ENCODE measurements at regions not wholly inside any gene's neighbourhood (a gene's known extent, or its start where the extent isn't known, plus 50 kb on each side); places are given as distances from the start of the nearest gene placed in this dataset.

DNA sequence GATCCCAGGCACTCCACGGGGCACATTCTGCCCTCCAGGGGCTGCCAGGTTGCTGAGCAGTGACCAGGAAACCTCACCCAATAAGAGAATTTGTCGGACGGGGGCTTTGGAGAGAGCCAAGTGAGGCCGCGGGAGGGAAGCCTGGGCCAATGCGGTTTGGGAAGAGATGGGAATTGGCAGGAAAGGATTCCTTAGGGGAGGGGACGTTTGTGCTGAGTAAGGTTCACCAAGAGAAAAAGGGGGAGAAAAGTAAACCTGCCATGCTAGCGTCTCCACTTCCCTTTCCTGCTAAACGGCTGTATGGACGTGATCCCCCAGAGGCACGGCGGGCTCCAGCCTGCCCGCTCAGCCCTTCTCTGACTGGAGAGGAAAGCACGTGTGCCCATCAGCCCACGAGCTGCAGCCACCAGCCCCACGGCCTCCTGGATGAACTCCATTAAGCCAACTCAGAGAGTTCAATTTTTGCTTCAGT, 194.4 kb upstream of the ID2 start:
- no peak for DNase-seq (ENCODE audit: low read depth, low spot score)
- POLR2A ChIA-PET = no interaction called here
- H3K4me3 ChIP-seq (ENCODE audit: low read depth, low read length) = no peak overlapping the region
- CTCF ChIA-PET = no interaction called here
- TF ChIP-seq, protein P1, sequence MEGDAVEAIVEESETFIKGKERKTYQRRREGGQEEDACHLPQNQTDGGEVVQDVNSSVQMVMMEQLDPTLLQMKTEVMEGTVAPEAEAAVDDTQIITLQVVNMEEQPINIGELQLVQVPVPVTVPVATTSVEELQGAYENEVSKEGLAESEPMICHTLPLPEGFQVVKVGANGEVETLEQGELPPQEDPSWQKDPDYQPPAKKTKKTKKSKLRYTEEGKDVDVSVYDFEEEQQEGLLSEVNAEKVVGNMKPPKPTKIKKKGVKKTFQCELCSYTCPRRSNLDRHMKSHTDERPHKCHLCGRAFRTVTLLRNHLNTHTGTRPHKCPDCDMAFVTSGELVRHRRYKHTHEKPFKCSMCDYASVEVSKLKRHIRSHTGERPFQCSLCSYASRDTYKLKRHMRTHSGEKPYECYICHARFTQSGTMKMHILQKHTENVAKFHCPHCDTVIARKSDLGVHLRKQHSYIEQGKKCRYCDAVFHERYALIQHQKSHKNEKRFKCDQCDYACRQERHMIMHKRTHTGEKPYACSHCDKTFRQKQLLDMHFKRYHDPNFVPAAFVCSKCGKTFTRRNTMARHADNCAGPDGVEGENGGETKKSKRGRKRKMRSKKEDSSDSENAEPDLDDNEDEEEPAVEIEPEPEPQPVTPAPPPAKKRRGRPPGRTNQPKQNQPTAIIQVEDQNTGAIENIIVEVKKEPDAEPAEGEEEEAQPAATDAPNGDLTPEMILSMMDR (IDR thresholded peaks at IDR 0.05; ENCODE audit: insufficient read depth, low read length, missing control alignments) = no peak

DNA sequence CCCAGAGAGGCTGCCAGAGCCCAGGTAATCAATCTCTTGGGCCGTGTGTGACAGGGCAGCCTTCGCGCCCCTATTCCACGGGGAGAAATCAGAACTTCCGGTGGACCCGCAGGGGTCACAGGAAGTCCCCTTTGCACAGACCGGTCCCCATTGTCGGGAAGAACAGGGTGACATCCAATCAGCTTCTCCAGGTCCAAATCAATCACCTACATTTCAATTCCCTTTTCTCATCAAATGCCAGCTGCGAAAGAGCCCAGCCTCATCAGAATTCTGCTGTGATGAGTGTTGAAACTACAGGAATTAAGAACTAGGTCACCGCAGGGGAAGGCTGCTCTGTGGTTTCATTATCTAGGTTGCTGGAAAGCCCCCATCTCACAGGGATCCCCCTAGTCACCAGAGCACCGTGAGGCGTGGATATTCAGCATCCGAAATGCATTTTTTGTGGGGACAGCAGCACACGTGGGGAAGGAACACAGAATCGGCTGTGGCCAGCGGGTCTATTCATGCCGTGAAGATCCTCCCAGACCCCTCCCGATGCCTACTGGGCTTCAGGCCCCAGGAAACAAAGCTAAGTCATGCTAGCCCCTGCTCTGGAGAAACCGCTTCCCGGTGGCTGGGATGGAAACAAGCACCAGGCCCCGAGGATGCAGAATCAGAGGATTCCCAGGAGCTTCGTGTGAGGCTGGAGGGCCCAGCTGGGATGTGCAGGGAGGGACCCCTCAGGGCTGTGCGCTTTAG, 193.7 kb upstream of the ID2 start:
- TF ChIP-seq, protein P1 (IDR thresholded peaks at IDR 0.05; ENCODE audit: insufficient read depth, low read length, missing control alignments) = no peak
- no peak overlapping the region for H3K4me3 ChIP-seq (ENCODE audit: low read depth, low read length)
- ChIA-PET POLR2A (no interaction called here), CTCF (no interaction called here)
- DNase-seq (ENCODE audit: low read depth, low spot score) = no peak

DNA sequence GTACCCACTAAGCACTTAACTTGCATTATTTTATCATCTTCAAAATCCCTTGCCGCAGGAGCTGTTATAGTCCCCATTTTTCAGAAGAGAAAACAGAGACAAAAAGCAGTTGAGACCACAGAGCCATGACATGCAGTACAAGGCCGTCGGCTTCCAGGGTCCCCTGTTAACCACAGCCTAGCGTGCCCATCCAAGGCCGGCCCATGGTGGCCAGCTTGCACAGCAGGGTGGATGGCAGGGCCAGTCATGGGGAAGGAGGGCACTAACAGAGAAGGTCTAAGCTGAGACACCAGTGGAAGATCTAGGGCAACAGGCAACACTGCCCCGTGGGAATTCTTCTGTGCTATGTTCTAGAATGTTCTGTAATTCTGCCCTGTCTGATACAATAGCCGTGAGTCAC, 192.6 kb upstream of the ID2 start:
- ChIA-PET CTCF (interaction anchor here (1.4 kb wide), 1 partner anchor 180 kb away, joined by 3 read pairs; no protein-coding TSS in a partner anchor), POLR2A (interaction anchor here (1.0 kb wide), 1 partner anchor 193 kb away, joined by 3 read pairs; the partner anchor contains the start of gene ID2)
- TF ChIP-seq, protein P1 (IDR thresholded peaks at IDR 0.05; ENCODE audit: insufficient read depth, low read length, missing control alignments) = no peak
- DNase-seq (ENCODE audit: low read depth, low spot score) = no peak
- no peak overlapping the region for H3K4me3 ChIP-seq (ENCODE audit: low read depth, low read length)

DNA sequence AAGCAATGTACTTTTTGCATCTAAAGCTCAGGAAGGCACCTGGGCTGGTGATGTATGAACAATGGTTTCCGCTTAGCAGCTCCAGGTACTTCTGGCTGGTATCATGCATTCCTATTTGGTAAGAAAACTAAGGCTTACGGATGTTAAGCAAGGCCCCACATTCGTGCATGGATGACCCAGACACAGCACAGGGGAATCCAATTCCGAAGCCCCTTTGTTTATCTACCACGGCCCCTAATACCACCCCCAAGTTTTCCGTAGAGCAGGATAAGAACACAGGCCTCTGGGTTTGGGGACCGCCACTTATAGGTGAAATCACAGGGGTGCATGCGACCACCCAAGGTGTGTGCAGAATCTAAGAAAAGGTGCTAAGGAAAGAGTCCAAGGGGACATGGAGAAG, 192.1 kb upstream of the ID2 start:
- TF ChIP-seq, protein P1 (IDR thresholded peaks at IDR 0.05; ENCODE audit: insufficient read depth, low read length, missing control alignments) = no peak
- ChIA-PET CTCF (interaction anchor here (1.4 kb wide), 1 partner anchor 180 kb away, joined by 3 read pairs; no protein-coding TSS in a partner anchor), POLR2A (interaction anchor here (1.0 kb wide), 1 partner anchor 192 kb away, joined by 3 read pairs; the partner anchor contains the start of gene ID2)
- no peak for DNase-seq (ENCODE audit: low read depth, low spot score)
- H3K4me3 ChIP-seq (ENCODE audit: low read depth, low read length) = no peak overlapping the region

DNA sequence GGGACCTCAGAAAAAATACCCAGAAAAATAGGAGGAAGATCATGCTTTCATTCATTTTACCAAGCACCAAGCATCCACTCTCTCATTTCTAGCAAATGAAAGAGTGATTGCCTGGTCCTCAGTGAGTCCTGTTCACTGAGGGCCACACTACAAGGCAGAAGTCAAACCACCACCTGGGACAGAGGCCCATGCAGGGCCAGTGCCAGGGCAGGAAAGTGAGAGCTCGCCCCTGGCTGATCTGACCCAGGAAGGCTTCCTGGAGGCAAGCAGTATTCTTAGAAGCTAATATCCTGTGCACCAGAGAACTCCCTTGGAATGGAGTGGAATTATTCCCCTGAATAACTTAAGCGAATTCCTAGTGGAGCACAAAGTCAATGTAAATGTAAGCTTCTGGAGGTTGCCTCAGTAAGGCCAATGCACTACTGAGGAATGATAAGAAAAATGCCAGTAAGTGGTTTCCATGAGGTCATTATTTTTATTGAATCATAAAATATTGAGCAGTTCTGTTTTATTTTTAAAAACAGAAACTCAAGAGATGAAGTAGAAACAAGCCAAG, 191.6 kb upstream of the ID2 start:
- TF ChIP-seq, protein P1 (IDR thresholded peaks at IDR 0.05; ENCODE audit: insufficient read depth, low read length, missing control alignments) = no peak
- no peak overlapping the region for H3K4me3 ChIP-seq (ENCODE audit: low read depth, low read length)
- DNase-seq (ENCODE audit: low read depth, low spot score) = peak; percentile 14
- POLR2A ChIA-PET = no interaction called here
- CTCF ChIA-PET = interaction anchor here (1.4 kb wide), 1 partner anchor 179 kb away, joined by 3 read pairs; no protein-coding TSS in a partner anchor

DNA sequence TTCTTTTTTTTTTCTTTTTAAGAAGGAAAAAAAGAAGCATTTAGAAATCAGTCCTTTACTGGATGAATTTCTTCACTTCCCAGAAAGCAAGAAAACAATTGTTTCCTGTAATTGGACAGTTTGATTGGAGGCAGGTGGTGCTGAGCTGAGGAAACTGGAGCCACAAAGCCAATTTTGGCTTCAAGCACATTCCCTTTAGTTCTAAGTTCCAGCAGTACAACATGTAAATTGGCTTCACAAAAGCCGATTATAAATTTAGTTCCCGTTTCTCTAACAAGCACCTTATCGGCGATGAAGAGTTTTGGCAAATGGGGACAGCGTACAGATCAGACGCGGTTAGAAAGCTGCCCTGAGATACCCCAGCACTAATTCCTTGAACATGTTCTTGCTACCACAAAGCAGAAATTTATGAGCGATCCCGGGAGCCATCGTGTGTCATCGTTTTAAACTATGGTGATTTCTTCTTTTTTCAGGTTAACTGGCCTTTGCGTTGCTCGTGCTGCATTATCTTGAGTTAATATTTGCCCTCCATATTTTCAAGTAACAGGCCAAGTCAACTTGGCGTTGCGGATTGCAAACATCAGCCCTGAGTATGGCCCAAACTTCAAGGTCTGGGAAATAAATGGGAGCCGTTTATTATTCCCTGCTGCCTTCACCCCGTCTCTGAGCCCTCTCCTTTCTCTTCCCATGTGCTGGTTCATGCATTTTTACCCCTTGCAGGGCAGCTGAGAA, 190.4 kb upstream of the ID2 start:
- no peak for DNase-seq (ENCODE audit: low read depth, low spot score)
- POLR2A ChIA-PET = no interaction called here
- CTCF ChIA-PET = no interaction called here
- TF ChIP-seq, protein P1 (IDR thresholded peaks at IDR 0.05; ENCODE audit: insufficient read depth, low read length, missing control alignments) = no peak
- H3K4me3 ChIP-seq (ENCODE audit: low read depth, low read length) = no peak overlapping the region
